Inflammatory macrophage (primary cell): ENCODE measurements at regions not wholly inside any gene's neighbourhood (a gene's known extent, or its start where the extent isn't known, plus 50 kb on each side); places are given as distances from the start of the nearest gene placed in this dataset.

Experiments used
- DNase-seq, 2 donors: peaks; one replicate each; pipeline ENCODE4 v3.0.0-alpha.2; 2020 to 2022

DNA sequence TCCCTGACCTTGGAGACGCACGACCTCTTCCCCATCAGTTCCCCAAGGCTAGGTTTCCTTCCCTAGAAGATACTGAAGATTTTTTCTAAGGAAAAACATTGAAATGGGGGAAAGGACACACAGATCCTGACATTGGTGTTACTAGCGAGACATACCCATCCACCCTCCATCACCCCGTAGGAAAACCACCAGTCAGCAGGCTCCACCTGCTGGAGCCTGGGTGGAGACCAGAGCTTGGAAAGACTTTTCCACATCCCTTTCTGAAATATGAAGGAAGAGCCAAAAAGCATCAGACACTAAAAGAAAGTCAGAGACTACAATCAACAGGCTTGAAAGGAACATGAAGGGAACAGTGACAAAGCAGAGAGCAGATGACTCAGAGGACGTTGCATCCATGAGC is 638.0 kb downstream of the IRX1 start:
- no peak for DNase-seq

GRCh38 chr5:4243479-4244264 is 648.0 kb downstream of the IRX1 start:
- DNase-seq: no peak

- DNase-seq: no peak
Measured at GRCh38 chr5:4244306-4244705, 648.7 kb downstream of the IRX1 start.

- DNase-seq: no peak
Measured at GRCh38 chr5:4245076-4245475, 649.4 kb downstream of the IRX1 start.

DNA sequence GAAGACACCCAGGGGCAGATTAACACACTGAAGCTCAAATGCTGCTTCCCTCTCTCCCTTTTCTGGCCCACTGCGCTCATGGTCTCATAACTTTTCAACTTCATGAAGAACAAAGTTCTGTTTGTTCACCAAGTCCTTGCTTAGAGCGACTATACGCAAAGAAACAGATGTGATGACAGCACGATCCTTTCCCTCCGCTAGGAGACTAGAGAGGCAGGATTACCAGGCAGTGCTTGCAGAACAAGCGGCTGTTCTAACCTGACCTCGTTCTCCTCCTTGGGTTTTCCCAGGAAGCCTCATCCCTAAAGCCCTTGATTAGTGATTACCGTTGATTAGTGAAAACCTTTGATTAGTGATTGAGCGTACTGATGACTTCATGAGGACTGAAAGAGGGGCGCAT is 649.9 kb downstream of the IRX1 start:
- DNase-seq: no peak

DNA sequence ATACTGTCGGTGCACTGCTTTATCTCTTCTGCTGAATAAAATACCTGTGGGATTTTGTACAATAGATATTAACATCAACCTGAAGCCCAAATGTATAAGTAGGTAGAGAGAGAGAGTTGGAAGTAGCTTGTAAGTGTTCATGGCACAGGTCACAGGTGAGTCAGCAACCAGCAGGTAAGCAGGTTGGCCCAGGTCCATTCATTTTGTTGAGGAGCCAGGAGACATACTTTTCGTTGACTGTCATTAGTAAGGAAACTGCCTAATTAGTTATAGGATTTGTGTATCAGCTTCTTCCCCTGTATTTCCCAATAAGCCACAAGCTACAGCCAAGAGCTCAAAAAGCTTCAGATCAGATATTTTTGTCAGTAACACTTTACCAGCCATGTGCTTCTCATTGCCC is 650.8 kb downstream of the IRX1 start:
- DNase-seq: no peak

- DNase-seq: no peak
Measured at GRCh38 chr5:4250254-4250653, 654.6 kb downstream of the IRX1 start.

GRCh38 chr5:4252385-4252784 is 656.8 kb downstream of the IRX1 start:
- DNase-seq: no peak

DNA sequence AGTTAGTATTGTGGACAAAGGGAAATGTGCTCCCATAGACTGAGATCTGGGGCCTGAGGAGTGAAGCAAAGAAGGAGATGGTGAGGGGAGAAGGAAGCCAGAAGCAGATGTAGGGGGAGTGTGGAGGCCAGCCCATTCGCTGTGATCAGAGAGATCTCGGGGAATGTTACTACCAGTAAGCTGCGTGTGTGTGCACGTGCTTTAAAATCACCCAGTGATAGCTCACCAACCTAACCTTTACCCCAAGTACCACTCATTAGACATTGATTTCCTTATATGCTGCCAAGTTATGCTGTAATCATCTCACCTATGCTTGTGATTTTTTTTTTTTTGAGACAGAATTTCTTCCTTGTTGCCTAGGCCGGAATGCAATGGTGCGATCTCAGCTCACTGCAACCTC is 659.1 kb downstream of the IRX1 start:
- DNase-seq: no peak

DNA sequence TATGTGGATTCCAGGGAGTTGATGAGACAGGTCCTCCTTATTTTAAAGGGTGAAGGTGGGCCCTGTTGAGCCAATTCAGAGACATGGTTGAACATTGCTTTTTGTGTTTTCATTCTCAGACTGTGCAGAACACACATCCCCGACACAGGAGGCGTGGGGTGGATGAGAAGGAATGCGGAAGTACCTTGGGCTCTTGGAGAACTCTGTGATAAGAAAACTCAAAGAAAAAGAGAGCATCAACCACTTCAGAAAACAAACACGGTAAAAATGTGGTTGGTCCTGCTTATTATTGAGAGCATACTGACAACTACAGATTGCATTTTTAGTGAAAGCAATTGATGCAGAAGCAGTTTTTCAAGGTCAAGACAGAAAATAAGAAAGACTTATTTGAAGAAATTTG is 659.8 kb downstream of the IRX1 start:
- DNase-seq: no peak

DNA sequence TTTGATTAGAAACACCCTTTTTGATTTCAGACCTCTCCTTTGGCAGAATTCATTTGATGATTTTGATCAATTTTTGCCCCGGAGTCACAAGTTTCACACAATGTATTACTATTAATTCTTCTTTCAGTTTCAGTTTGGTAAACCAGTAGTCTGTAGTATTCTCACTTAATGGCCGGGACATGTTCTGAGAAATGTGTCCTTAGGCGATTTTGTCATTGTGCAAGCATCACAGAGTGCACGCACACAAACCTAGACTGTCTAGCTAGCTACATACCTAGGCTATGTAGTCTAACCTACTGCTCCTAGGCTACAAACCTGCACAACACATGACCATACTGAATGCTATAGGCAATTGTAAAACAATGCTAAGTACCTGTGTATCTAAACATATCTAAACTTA is 662.5 kb downstream of the IRX1 start:
- DNase-seq: no peak

DNA sequence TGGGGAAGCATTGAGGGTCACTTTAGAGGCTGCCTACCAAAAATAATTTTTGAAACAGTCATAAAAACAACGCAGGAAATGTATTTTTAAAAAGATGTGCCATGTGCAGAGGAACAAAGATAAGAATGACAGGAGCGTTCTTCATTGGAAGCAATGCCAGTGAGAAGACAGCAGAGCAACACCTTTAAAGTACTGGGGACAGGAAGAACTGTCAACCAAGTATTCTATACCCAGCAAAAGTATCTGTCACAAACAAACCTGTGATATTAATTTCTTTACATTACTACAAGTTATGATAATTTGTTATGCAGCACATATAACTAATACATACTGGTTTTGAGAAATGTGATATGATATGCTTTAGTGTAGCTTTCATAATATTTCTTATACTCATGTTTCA is 675.6 kb downstream of the IRX1 start:
- no peak for DNase-seq

- DNase-seq: no peak
Measured at GRCh38 chr5:4275232-4275631, 679.6 kb downstream of the IRX1 start.

DNA sequence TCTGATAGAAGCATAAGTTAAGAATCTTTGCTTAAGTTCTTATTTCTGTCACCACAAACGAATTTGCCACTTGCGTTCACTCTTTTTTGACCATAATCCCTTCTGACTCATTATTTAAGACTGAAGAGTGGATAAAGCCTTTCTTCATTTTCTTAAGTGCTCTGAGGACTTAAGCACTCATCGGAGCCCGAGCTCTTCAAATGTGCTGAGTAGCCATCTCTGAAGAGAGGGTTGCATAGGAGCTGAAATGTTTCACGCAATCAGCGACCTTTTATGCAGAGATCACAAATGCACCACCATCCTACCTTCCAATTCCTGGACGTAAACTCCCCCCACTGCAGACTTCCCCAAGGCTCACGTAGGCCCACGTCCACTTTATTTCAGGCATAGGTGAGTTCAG is 699.2 kb downstream of the IRX1 start:
- no peak for DNase-seq

GRCh38 chr5:4295663-4296339 is 700.2 kb downstream of the IRX1 start:
- no peak for DNase-seq

DNA sequence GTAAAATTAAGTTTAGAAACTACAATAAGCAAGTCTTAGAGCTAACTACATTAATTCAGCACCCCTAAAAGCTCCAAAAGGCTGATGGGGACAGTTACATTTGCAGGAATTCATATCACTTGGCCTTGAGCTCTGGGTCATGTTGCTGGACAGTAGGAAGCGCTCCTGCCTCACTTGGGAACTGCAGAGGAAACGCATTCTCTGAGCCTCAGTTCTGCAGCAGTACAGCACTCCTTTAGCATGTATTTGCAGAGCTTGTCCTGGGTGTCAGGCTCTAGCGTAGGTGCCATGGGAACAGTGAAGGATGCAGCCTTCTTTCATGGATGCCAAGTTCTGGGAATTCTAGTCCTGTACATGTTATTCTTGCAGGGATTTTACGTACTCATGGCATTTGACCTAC is 710.4 kb downstream of the IRX1 start:
- DNase-seq: no peak

DNA sequence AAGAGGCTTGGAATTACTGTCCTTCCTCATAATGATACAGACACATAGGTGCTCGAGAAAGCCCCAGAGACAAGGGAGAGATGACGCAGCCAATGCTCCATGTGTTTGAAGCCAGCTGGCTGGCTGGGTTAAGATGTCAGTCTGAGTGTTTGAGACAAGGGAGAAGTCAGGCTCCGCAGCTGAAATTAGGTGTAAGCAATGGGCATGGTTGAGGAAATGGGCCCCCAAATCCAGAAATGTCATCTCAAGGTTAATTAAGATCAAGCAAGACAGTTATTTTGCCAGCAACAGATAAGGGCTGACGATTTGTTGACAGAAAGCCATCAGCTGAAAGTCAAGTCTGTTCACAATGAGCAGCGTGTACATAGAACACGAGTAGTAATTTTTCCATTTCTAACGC is 713.4 kb downstream of the IRX1 start:
- DNase-seq: no peak

DNA sequence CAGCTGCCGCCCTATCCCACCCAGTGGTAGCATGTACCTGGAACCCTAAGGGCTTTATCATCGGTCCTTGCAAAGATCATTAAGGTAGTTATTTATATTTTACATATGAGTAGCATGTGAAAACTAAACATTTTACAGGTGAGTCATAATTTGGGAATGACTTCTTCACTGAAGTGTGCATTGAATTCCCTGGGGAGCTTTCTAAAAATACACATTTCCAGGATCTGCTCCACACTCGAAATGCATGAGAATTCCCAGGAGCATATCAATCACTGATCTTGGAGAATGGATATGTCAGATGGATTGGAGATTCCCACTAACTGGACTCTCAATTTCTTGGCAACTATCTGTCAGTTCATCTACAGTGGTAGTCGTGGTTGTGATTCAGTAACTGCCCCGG is 717.5 kb downstream of the IRX1 start:
- DNase-seq: no peak

DNA sequence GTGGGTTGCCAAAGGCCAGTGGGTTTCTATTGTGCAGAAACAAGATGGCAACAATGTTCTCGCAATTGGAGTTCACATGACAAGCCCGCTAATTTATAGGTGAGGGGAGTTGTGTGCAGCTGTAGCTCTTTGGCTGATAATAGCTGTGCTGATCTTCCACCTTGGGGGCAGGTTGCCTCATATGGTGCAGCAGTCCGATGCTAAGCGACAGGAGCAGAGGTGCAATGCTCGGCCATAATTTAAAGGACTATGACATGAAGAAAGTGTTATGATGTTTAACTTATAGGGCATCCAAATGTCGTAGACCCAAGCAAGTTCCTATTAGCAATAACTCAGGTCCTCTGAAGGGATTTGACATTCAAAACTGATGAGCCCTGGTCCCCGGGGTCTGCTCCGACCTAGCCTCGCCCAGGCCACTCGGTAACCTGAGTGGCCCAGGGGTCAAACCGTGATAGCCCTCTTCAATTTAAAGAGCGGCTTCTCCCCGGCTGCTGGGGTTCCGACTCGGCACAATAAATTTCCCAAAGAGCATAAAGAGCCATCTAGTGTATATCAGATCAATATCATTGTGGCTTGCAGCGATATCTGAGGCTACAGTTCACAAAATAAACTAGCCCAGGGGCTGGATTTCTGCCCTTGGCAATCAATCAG is 724.0 kb downstream of the IRX1 start:
- no peak for DNase-seq

GRCh38 chr5:4330327-4330726 is 734.7 kb downstream of the IRX1 start:
- no peak for DNase-seq

GRCh38 chr5:4335078-4335477 is 739.4 kb downstream of the IRX1 start:
- DNase-seq: no peak

GRCh38 chr5:4337519-4337918 is 741.9 kb downstream of the IRX1 start:
- DNase-seq: no peak

DNA sequence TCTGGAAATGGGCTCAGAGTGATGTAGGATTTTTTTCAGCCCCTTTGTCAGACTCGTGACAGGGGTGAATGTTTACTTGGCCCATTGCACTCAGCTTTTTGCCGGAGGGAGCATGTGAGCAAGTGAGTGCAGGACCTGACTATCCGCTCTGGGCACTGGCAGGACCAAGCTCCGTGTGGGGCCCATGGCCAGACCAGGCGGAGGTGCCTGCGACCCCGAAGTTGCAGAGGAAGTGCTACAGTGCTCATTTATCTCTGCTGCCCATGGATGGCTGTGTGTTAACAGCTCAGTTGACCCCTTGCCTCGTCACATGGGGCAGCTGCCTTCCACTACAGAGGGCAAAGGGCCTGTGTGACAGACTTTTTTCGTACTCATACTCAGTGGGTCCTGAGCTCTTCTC is 744.3 kb downstream of the IRX1 start:
- no peak for DNase-seq

DNA sequence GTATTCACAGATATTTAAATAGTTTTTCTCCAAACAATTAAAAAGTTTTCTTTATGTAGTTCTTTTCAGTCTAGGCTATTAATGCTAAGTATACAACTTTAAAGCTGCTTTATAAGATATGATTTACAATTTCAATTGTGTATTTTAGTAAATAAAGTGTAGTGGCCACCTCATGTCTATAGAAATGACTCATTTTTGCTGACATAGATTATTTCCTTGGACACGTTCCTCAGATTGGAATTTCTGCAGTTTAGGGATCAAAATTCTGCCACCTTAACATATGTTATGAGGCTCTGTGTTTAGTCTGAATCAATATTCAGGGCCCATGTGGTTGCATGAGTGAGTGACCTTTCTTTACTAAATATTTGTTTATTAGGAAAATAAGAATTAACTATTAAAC is 750.2 kb downstream of the IRX1 start:
- no peak for DNase-seq
